Astrocyte of the spinal cord (primary cell): ENCODE measurements at regions not wholly inside any gene's neighbourhood (a gene's known extent, or its start where the extent isn't known, plus 50 kb on each side); places are given as distances from the start of the nearest gene placed in this dataset.

ENCODE experiments used
- DNase-seq: peaks from one replicate; pipeline ENCODE4 v3.0.0; 2011; ENCODE audit warnings: low read depth, low spot score
- H3K4me3 ChIP-seq: 2 replicates; pipeline ENCODE4 v1.5.1; 2011; ENCODE audit warnings: low read depth, mild to moderate bottlenecking, low read length, moderate library complexity
- CTCF ChIP-seq: IDR thresholded peaks from 2 replicates; pipeline ENCODE4 v1.5.1; 2012; ENCODE audit warnings: low read depth, mild to moderate bottlenecking, low read length, inconsistent platforms
- in situ Hi-C: cut with HindIII; loops from 2 replicates; pipeline ENCODE4 v1.10.0; 2017; ENCODE audit warnings: low sequenced_read_pairs

GRCh38 chr11:127054153-127054552 lies 53.6 kb upstream of the KIRREL3 start:
- TF ChIP-seq CTCF: no peak
- DNase-seq: no peak
- in situ Hi-C loops: no loop called here
- H3K4me3 ChIP-seq: no peak overlapping the region

GRCh38 chr11:127052404-127052803 lies 51.8 kb upstream of the KIRREL3 start:
- in situ Hi-C loops: no loop called here
- no peak for TF ChIP-seq CTCF
- no peak overlapping the region for H3K4me3 ChIP-seq
- no peak for DNase-seq
